ENCODE measurements at regions not wholly inside any gene's neighbourhood (a gene's known extent, or its start where the extent isn't known, plus 50 kb on each side); places are given as distances from the start of the nearest gene placed in this dataset.
"Not testable (repeated sequence)": the region's sequence is repeated elsewhere in the genome, so short reads cannot be mapped to it uniquely, and the experiment has no call there.

DNA sequence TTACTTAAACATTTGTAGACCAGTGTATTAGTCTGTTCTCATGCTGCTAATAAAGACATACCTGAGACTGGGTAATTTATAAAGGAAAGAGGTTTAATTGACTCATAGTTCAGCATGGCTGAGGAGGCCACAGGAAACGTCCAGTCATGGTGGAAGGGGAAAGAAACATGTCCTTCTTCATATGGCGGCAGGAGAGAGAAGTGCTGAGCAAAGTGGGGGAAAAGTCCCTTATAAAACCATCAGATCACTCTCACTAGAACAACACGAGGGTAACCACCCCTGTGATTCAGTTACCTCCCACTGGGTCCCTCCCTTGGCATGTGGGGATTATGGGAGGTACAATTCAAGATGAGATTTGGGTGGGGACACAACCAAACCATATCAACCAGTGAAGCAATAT, 247.1 kb downstream of the UTRN start:
- TF ChIP-seq, protein P1, sequence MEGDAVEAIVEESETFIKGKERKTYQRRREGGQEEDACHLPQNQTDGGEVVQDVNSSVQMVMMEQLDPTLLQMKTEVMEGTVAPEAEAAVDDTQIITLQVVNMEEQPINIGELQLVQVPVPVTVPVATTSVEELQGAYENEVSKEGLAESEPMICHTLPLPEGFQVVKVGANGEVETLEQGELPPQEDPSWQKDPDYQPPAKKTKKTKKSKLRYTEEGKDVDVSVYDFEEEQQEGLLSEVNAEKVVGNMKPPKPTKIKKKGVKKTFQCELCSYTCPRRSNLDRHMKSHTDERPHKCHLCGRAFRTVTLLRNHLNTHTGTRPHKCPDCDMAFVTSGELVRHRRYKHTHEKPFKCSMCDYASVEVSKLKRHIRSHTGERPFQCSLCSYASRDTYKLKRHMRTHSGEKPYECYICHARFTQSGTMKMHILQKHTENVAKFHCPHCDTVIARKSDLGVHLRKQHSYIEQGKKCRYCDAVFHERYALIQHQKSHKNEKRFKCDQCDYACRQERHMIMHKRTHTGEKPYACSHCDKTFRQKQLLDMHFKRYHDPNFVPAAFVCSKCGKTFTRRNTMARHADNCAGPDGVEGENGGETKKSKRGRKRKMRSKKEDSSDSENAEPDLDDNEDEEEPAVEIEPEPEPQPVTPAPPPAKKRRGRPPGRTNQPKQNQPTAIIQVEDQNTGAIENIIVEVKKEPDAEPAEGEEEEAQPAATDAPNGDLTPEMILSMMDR (IDR thresholded peaks at IDR 0.05) = not testable (repeated sequence)
- TF ChIP-seq POLR2A (IDR thresholded peaks at IDR 0.05) = not testable (repeated sequence)
